SU-DHL-6 (cell line): ENCODE measurements at regions not wholly inside any gene's neighbourhood (a gene's known extent, or its start where the extent isn't known, plus 50 kb on each side); places are given as distances from the start of the nearest gene placed in this dataset.
"Not testable (repeated sequence)": the region's sequence is repeated elsewhere in the genome, so short reads cannot be mapped to it uniquely, and the experiment has no call there.

Experiments
- H2AFZ ChIP-seq: fragments of 200-600 bp; sonication (generic); 2 replicates; pipeline ENCODE4 v1.6.1; 2014; ENCODE audit warnings: low read depth, mild to moderate bottlenecking, moderate library complexity, mixed read lengths, antibody characterized with exemption, low read length; ENCODE audit not compliant: severe bottlenecking
- H3F3A ChIP-seq: fragments of 200-600 bp; shearing (Covaris generic); 2 replicates; pipeline ENCODE4 v1.6.0; 2016; ENCODE audit warnings: antibody characterized with exemption, mild to moderate bottlenecking; ENCODE audit not compliant: insufficient read depth
- H3K27ac ChIP-seq: fragments of 200-600 bp; sonication (generic); 2 replicates; pipeline ENCODE4 v1.5.1; 2016; ENCODE audit warnings: low read depth, mild to moderate bottlenecking, low read length, moderate library complexity, mixed read lengths
- H3K27me3 ChIP-seq: fragments of 200-600 bp; sonication (generic), shearing (Covaris generic); 2 replicates; pipeline ENCODE4 v1.6.0; 2014; ENCODE audit warnings: mild to moderate bottlenecking, low read length
- H3K36me3 ChIP-seq: fragments of 200-600 bp; sonication (generic); 2 replicates; pipeline ENCODE4 v1.6.1; 2014; ENCODE audit warnings: mild to moderate bottlenecking, low read length, mixed read lengths
- H3K4me2 ChIP-seq: fragments of 300-600, 200-600 bp; shearing (Covaris generic), sonication (generic); 2 replicates; pipeline ENCODE4 v1.6.0; 2014; ENCODE audit warnings: low read length, low read depth, mild to moderate bottlenecking; ENCODE audit not compliant: poor library complexity, severe bottlenecking
- H3K4me3 ChIP-seq: fragments of 200-600 bp; sonication (generic); 2 replicates; pipeline ENCODE4 v1.5.1; 2014; ENCODE audit warnings: antibody characterized with exemption, low read length, mild to moderate bottlenecking, mixed read lengths; ENCODE audit not compliant: insufficient read depth, poor library complexity, severe bottlenecking
- H3K79me2 ChIP-seq: fragments of 200-600 bp; sonication (generic); 2 replicates; pipeline ENCODE4 v1.6.1; 2014; ENCODE audit warnings: mild to moderate bottlenecking, low read length, moderate library complexity; ENCODE audit not compliant: insufficient read depth
- H3K9ac ChIP-seq: fragments of 200-600 bp; sonication (generic); 2 replicates; pipeline ENCODE4 v1.7.0; 2014; ENCODE audit warnings: mild to moderate bottlenecking, low read length
- H3K9me2 ChIP-seq: fragments of 200-600 bp; sonication (generic); replicated peaks from 2 replicates; pipeline ENCODE4 v1.6.1; 2014; ENCODE audit warnings: low read length; ENCODE audit not compliant: insufficient read depth
- H3K9me3 ChIP-seq: fragments of 200-600 bp; sonication (generic); 2 replicates; pipeline ENCODE4 v1.6.1; 2014; ENCODE audit warnings: low read length, mixed read lengths; ENCODE audit not compliant: insufficient read depth
- H4K20me1 ChIP-seq: fragments of 200-600 bp; sonication (generic); 2 replicates; pipeline ENCODE4 v1.6.1; 2014; ENCODE audit warnings: low read depth, mild to moderate bottlenecking, antibody characterized with exemption, low read length, moderate library complexity, mixed read lengths
- EZH2phosphoT487 ChIP-seq: fragments of 200-600 bp; sonication (generic), shearing (Covaris generic); conservative IDR thresholded peaks from 2 replicates; pipeline ENCODE4 v1.6.1; 2018; ENCODE audit warnings: mild to moderate bottlenecking, antibody characterized with exemption, low read length, moderate library complexity, mixed read lengths
- TF ChIP-seq, protein P1 (sequence below): fragments of 200-600 bp; sonication (generic); IDR thresholded peaks from one replicate; pipeline ENCODE4 v1.5.1; 2017; ENCODE audit warnings: antibody characterized with exemption, mild to moderate bottlenecking, low read length, moderate library complexity; ENCODE audit not compliant: insufficient read depth, poor library complexity, severe bottlenecking

- H3F3A ChIP-seq: peaks cover 5% of the 10 kb centered on the region; the same call in 1 of the 2 replicates
- no peak overlapping the region for H2AFZ ChIP-seq
- peak overlapping the region; percentile 95 for H3K4me2 ChIP-seq
- peaks cover 48% of the 10 kb centered on the region for H3K79me2 ChIP-seq
- TF ChIP-seq EZH2phosphoT487: no peak
- TF ChIP-seq, protein P1, sequence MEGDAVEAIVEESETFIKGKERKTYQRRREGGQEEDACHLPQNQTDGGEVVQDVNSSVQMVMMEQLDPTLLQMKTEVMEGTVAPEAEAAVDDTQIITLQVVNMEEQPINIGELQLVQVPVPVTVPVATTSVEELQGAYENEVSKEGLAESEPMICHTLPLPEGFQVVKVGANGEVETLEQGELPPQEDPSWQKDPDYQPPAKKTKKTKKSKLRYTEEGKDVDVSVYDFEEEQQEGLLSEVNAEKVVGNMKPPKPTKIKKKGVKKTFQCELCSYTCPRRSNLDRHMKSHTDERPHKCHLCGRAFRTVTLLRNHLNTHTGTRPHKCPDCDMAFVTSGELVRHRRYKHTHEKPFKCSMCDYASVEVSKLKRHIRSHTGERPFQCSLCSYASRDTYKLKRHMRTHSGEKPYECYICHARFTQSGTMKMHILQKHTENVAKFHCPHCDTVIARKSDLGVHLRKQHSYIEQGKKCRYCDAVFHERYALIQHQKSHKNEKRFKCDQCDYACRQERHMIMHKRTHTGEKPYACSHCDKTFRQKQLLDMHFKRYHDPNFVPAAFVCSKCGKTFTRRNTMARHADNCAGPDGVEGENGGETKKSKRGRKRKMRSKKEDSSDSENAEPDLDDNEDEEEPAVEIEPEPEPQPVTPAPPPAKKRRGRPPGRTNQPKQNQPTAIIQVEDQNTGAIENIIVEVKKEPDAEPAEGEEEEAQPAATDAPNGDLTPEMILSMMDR: no peak
- H3K36me3 ChIP-seq: no peaks in the 10 kb centered on the region
- H3K27me3 ChIP-seq: no peaks in the 10 kb centered on the region
- H3K27ac ChIP-seq: 0 out of 2 replicates have a peak overlapping the region, but pooled peaks have one; percentile 45
- H3K9ac ChIP-seq: peak overlapping the region; percentile 75
- no peaks in the 10 kb centered on the region for H3K9me2 ChIP-seq
- no peaks in the 10 kb centered on the region for H4K20me1 ChIP-seq
- H3K9me3 ChIP-seq: no peaks in the 10 kb centered on the region
- peak overlapping the region; percentile 96 for H3K4me3 ChIP-seq
Measured at GRCh38 chr7:67301667-67302066, 305.0 kb downstream of the TYW1 start.

- peaks cover 5% of the 10 kb centered on the region; the same call in 1 of the 2 replicates for H3F3A ChIP-seq
- H3K36me3 ChIP-seq: no peaks in the 10 kb centered on the region
- peak overlapping the region; percentile 82 for H3K27ac ChIP-seq
- H3K79me2 ChIP-seq: peaks cover 52% of the 10 kb centered on the region
- H3K4me2 ChIP-seq: peak overlapping the region; percentile 95
- peak overlapping the region; percentile 96 for H3K4me3 ChIP-seq
- H3K9ac ChIP-seq: peak overlapping the region; percentile 75
- no peaks in the 10 kb centered on the region for H4K20me1 ChIP-seq
- TF ChIP-seq EZH2phosphoT487: no peak
- TF ChIP-seq, protein P1: no peak
- H2AFZ ChIP-seq: peak overlapping the region; percentile 88
- H3K27me3 ChIP-seq: no peaks in the 10 kb centered on the region
- H3K9me3 ChIP-seq: no peaks in the 10 kb centered on the region
- no peaks in the 10 kb centered on the region for H3K9me2 ChIP-seq
Measured at GRCh38 chr7:67302113-67303039, 305.7 kb downstream of the TYW1 start.

- peaks cover 54% of the 10 kb centered on the region for H3K79me2 ChIP-seq
- H3K27ac ChIP-seq, H3K9me2 ChIP-seq, H3K36me3 ChIP-seq, H3F3A ChIP-seq, H3K4me2 ChIP-seq, H3K9ac ChIP-seq, H4K20me1 ChIP-seq, H2AFZ ChIP-seq, H3K9me3 ChIP-seq, H3K27me3 ChIP-seq, H3K4me3 ChIP-seq: not testable (repeated sequence)
Measured at GRCh38 chr7:67304846-67305245, 308.2 kb downstream of the TYW1 start.

GRCh38 chr7:67306331-67306730, 309.7 kb downstream of the TYW1 start:
- H3F3A ChIP-seq: no peaks in the 10 kb centered on the region
- no peaks in the 10 kb centered on the region for H4K20me1 ChIP-seq
- peaks cover 18% of the 10 kb centered on the region for H3K36me3 ChIP-seq
- H3K27me3 ChIP-seq: no peaks in the 10 kb centered on the region
- no peak overlapping the region for H3K4me2 ChIP-seq
- no peak overlapping the region for H3K4me3 ChIP-seq
- TF ChIP-seq, protein P1: no peak
- TF ChIP-seq EZH2phosphoT487: no peak
- H3K79me2 ChIP-seq: peaks cover 43% of the 10 kb centered on the region
- no peaks in the 10 kb centered on the region for H3K9me3 ChIP-seq
- no peak overlapping the region for H2AFZ ChIP-seq
- H3K9me2 ChIP-seq: no peaks in the 10 kb centered on the region
- H3K9ac ChIP-seq: no peak overlapping the region
- no peak overlapping the region for H3K27ac ChIP-seq
